Endodermal cell (in vitro differentiated cells): ENCODE measurements at regions not wholly inside any gene's neighbourhood (a gene's known extent, or its start where the extent isn't known, plus 50 kb on each side); places are given as distances from the start of the nearest gene placed in this dataset.

ENCODE experiments used
- DNase-seq: peaks from one replicate; pipeline ENCODE4 v3.0.0-alpha.2; 2017
- H3K27ac ChIP-seq: 2 replicates; pipeline ENCODE4 v1.5.1; 2013; ENCODE audit warnings: mild to moderate bottlenecking, low read depth, low read length, moderate library complexity
- H3K27me3 ChIP-seq: 2 replicates; pipeline ENCODE4 v1.6.1; 2013; ENCODE audit warnings: mild to moderate bottlenecking, low read length, moderate library complexity; ENCODE audit not compliant: insufficient read depth, control insufficient read depth, poor library complexity, severe bottlenecking
- H3K36me3 ChIP-seq: 2 replicates; pipeline ENCODE4 v1.7.0; 2013; ENCODE audit warnings: mild to moderate bottlenecking, low read length, moderate library complexity; ENCODE audit not compliant: control insufficient read depth, insufficient read depth
- H3K4me1 ChIP-seq: one replicate; pipeline ENCODE4 v1.7.0; 2013; ENCODE audit warnings: low read length; ENCODE audit not compliant: control insufficient read depth, insufficient read depth
- H3K4me3 ChIP-seq: 2 replicates; pipeline ENCODE4 v1.5.1; 2013; ENCODE audit warnings: mild to moderate bottlenecking, low read length, moderate library complexity
- H3K9ac ChIP-seq: 2 replicates; pipeline ENCODE4 v1.6.1; 2013; ENCODE audit warnings: mild to moderate bottlenecking, low read length, moderate library complexity; ENCODE audit not compliant: poor library complexity, severe bottlenecking; ENCODE audit errors: extremely low read depth
- H3K9me3 ChIP-seq: 2 replicates; pipeline ENCODE4 v1.6.1; 2013; ENCODE audit warnings: mild to moderate bottlenecking, low read length, moderate library complexity; ENCODE audit not compliant: control insufficient read depth
- H3K27ac Mint-ChIP-seq: 2 replicates; pipeline ENCODE4 v1.8.0; 2020; ENCODE audit warnings: mixed read lengths
- H3K27me3 Mint-ChIP-seq: 2 replicates; pipeline ENCODE4 v1.8.0; 2021; ENCODE audit warnings: mild to moderate bottlenecking, mixed read lengths; ENCODE audit not compliant: insufficient read depth
- H3K36me3 Mint-ChIP-seq: 2 replicates; pipeline ENCODE4 v1.8.0; 2020; ENCODE audit warnings: low read depth, mixed read lengths
- H3K4me1 Mint-ChIP-seq: 2 replicates; pipeline ENCODE4 v1.8.0; 2020; ENCODE audit warnings: mixed read lengths
- H3K4me3 Mint-ChIP-seq: 2 replicates; pipeline ENCODE4 v1.8.0; 2020; ENCODE audit warnings: mild to moderate bottlenecking, moderate library complexity, mixed read lengths
- H3K9me3 Mint-ChIP-seq: 2 replicates; pipeline ENCODE4 v1.8.0; 2020; ENCODE audit warnings: mild to moderate bottlenecking, mixed read lengths
- WGBS, 2 experiments: methylation state at CpG; one replicate each; pipeline versions ENCODE4 v1.1.5 to v1.1.7; 2013; ENCODE audit warnings: missing lambda C conversion rate in 2 of 2, mixed read lengths in 1 of 2; ENCODE audit not compliant: insufficient coverage in 1 of 2, insufficient read length in 1 of 2; 5-methylcytosine and 5-hydroxymethylcytosine counted together
- TF ChIP-seq, protein P1 (sequence below): fragments of 200-600 bp; sonication (generic); conservative IDR thresholded peaks from 2 replicates; pipeline ENCODE4 v1.5.0; 2021; ENCODE audit warnings: antibody characterized with exemption, mild to moderate bottlenecking

DNA sequence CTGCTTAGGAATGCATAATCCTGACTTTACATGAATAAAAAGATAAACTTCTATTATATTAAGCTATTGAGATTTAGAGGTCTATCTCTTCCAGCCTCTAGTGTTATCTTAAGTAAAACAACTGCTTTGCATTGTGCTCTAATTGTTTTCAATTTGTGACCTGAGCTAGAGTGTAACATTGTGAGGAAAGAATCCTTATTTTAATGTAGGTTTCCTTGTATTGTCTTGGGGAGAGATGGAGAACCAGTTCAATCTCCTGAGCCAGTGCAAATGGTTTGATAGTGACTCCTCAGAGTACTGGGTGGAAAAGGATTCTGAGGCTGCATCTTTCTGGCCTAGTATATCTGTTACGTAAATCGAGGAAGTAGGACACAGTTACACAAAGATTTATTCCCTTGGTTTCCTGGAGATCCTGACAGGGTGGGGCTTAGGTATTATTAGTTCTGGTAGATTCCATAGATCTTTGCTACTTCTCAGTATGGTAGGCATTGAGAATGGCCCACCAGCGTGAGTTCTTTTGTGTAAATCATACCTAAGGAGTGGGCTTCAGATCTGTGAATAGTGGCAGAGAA lies 683.5 kb upstream of the CCDC179 start:
- H3K4me3 ChIP-seq, result peak overlapping the region; percentile 34
- no peaks in the 10 kb centered on the region for H3K27me3 Mint-ChIP-seq
- no peak for DNase-seq
- H3K9me3 Mint-ChIP-seq, result no peaks in the 10 kb centered on the region
- H3K27ac Mint-ChIP-seq, result peak overlapping the region; percentile 27
- H3K4me1 Mint-ChIP-seq, result peaks cover 48% of the 10 kb centered on the region
- H3K4me1 ChIP-seq, result peaks cover 19% of the 10 kb centered on the region
- no peak overlapping the region for H3K27ac ChIP-seq
- no peak overlapping the region for H3K4me3 Mint-ChIP-seq
- no peaks in the 10 kb centered on the region for H3K27me3 ChIP-seq
- H3K36me3 Mint-ChIP-seq, result no peaks in the 10 kb centered on the region
- no peaks in the 10 kb centered on the region for H3K36me3 ChIP-seq
- no peak overlapping the region for H3K9ac ChIP-seq
- no peaks in the 10 kb centered on the region for H3K9me3 ChIP-seq
- 79 to 100% methylated on average over 3 of the region's 3 CpGs for WGBS, 2 experiments
- TF ChIP-seq, protein P1, sequence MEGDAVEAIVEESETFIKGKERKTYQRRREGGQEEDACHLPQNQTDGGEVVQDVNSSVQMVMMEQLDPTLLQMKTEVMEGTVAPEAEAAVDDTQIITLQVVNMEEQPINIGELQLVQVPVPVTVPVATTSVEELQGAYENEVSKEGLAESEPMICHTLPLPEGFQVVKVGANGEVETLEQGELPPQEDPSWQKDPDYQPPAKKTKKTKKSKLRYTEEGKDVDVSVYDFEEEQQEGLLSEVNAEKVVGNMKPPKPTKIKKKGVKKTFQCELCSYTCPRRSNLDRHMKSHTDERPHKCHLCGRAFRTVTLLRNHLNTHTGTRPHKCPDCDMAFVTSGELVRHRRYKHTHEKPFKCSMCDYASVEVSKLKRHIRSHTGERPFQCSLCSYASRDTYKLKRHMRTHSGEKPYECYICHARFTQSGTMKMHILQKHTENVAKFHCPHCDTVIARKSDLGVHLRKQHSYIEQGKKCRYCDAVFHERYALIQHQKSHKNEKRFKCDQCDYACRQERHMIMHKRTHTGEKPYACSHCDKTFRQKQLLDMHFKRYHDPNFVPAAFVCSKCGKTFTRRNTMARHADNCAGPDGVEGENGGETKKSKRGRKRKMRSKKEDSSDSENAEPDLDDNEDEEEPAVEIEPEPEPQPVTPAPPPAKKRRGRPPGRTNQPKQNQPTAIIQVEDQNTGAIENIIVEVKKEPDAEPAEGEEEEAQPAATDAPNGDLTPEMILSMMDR, result no peak

DNA sequence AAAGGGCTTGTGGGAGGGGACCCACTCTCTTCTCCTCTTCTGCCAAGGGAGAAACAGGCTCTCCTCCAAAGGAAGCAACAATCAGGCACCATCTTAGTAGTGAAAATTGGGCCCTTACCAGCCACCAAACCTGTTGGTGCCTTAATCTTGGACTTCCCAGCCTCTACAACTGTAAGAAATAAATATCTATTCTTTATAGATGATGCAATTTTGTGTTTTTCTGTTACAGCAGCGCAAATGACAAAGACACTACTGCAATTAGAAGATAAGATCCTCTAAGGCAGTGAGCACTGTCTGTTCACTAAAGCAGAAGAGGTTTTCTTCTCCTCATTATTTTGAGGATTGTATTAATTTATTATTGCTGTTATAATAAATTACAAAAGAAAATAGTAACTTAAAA lies 691.4 kb upstream of the CCDC179 start:
- no peaks in the 10 kb centered on the region for H3K9me3 Mint-ChIP-seq
- no peaks in the 10 kb centered on the region for H3K36me3 ChIP-seq
- 57% methylated on average over 1 of the region's 1 CpG; no CpG with 5 or more reads in 1 of the 2 experiments for WGBS, 2 experiments

DNA sequence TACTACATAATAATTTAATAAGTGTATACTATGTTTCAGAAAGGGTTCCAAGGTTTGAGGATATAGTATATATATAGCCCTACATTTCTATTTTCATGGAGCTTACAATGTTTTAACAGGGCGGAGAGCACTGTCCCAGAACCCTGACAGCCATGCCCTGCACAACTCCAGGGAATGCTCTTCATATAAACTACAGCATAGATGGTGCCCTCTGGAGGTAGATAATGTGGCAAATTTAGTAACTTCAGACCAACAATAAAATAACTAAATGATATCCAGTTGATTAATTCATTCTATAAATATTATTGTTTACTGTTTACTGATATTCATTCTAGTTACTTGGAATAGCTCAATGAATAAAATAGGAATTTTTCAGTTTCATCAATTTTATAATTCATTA lies 693.7 kb upstream of the CCDC179 start:
- 100% methylated on average over 1 of the region's 1 CpG; no CpG with 5 or more reads in 1 of the 2 experiments for WGBS, 2 experiments
- no peak for DNase-seq

More for the DNA sequence above, 691.4 kb upstream of the CCDC179 start:
- H3K9me3 ChIP-seq, result no peaks in the 10 kb centered on the region
- TF ChIP-seq, protein P1, result no peak
- peaks cover 5% of the 10 kb centered on the region for H3K4me1 ChIP-seq
- Mint-ChIP-seq H3K27ac (no peak overlapping the region), H3K27me3 (no peaks in the 10 kb centered on the region), H3K36me3 (no peaks in the 10 kb centered on the region), H3K4me3 (no peak overlapping the region), H3K4me1 (peaks cover 6% of the 10 kb centered on the region)
- H3K27me3 ChIP-seq, result no peaks in the 10 kb centered on the region
- DNase-seq, result no peak
- H3K4me3 ChIP-seq, result no peak overlapping the region
- no peak overlapping the region for H3K9ac ChIP-seq
- H3K27ac ChIP-seq, result no peak overlapping the region

More for the DNA sequence above, 693.7 kb upstream of the CCDC179 start:
- TF ChIP-seq, protein P1, result peak; percentile 59
- Mint-ChIP-seq H3K36me3 (no peaks in the 10 kb centered on the region), H3K9me3 (no peaks in the 10 kb centered on the region), H3K27me3 (no peaks in the 10 kb centered on the region), H3K4me3 (no peak overlapping the region), H3K27ac (no peak overlapping the region), H3K4me1 (peaks cover 11% of the 10 kb centered on the region)
- Histone ChIP-seq H3K9ac (no peak overlapping the region), H3K9me3 (no peaks in the 10 kb centered on the region), H3K4me1 (peaks cover 7% of the 10 kb centered on the region), H3K4me3 (no peak overlapping the region), H3K27me3 (no peaks in the 10 kb centered on the region), H3K27ac (no peak overlapping the region), H3K36me3 (no peaks in the 10 kb centered on the region)
